GM18861 (cell line): ENCODE measurements at regions not wholly inside any gene's neighbourhood (a gene's known extent, or its start where the extent isn't known, plus 50 kb on each side); places are given as distances from the start of the nearest gene placed in this dataset.
A peak's percentile ranks its signal among the peaks of the same experiment; 100 is the strongest.

Experiments used
- ATAC-seq: cut with Tn5 transposase; IDR thresholded peaks from one replicate; pipeline ENCODE4 v1.9.1; 2021; ENCODE audit not compliant: unreplicated experiment

- no peak for ATAC-seq
These were observed 911.7 kb upstream of the POU3F3 start for GRCh38 chr2:103942199-103942598.

GRCh38 chr2:103945083-103945482 lies 908.8 kb upstream of the POU3F3 start:
- ATAC-seq, result no peak

GRCh38 chr2:103959174-103960128 lies 894.5 kb upstream of the POU3F3 start:
- peak; percentile 54 for ATAC-seq

- ATAC-seq, result no peak
These were observed 893.8 kb upstream of the POU3F3 start for GRCh38 chr2:103960129-103960513.

GRCh38 chr2:103960951-103961350 lies 893.0 kb upstream of the POU3F3 start:
- no peak for ATAC-seq

GRCh38 chr2:103961862-103962261 lies 892.1 kb upstream of the POU3F3 start:
- no peak for ATAC-seq

- no peak for ATAC-seq
These were observed 891.2 kb upstream of the POU3F3 start for GRCh38 chr2:103962670-103963069.

GRCh38 chr2:103963146-103963725 lies 890.7 kb upstream of the POU3F3 start:
- no peak for ATAC-seq

- no peak for ATAC-seq
These were observed 876.7 kb upstream of the POU3F3 start for GRCh38 chr2:103977241-103977640.

GRCh38 chr2:103977668-103978067 lies 876.2 kb upstream of the POU3F3 start:
- no peak for ATAC-seq

- no peak for ATAC-seq
These were observed 873.5 kb upstream of the POU3F3 start for GRCh38 chr2:103980401-103980800.

- no peak for ATAC-seq
These were observed 871.2 kb upstream of the POU3F3 start for GRCh38 chr2:103982691-103983090.

- no peak for ATAC-seq
These were observed 867.9 kb upstream of the POU3F3 start for GRCh38 chr2:103986001-103986400.

GRCh38 chr2:103991591-103991990 lies 862.3 kb upstream of the POU3F3 start:
- no peak for ATAC-seq

- no peak for ATAC-seq
These were observed 849.1 kb upstream of the POU3F3 start for GRCh38 chr2:104004821-104005220.

- ATAC-seq, result no peak
These were observed 837.1 kb upstream of the POU3F3 start for GRCh38 chr2:104016801-104017200.

- no peak for ATAC-seq
These were observed 830.6 kb upstream of the POU3F3 start for GRCh38 chr2:104023306-104023705.

- ATAC-seq, result no peak
These were observed 830.1 kb upstream of the POU3F3 start for GRCh38 chr2:104023765-104024164.

- no peak for ATAC-seq
These were observed 828.6 kb upstream of the POU3F3 start for GRCh38 chr2:104025295-104025694.

- ATAC-seq, result no peak
These were observed 827.2 kb upstream of the POU3F3 start for GRCh38 chr2:104026725-104027124.

GRCh38 chr2:104027321-104027720 lies 826.6 kb upstream of the POU3F3 start:
- no peak for ATAC-seq

GRCh38 chr2:104028061-104028460 lies 825.9 kb upstream of the POU3F3 start:
- no peak for ATAC-seq
